Suprapubic skin (tissue), 4 donors: ENCODE measurements at regions not wholly inside any gene's neighbourhood (a gene's known extent, or its start where the extent isn't known, plus 50 kb on each side); places are given as distances from the start of the nearest gene placed in this dataset.

Experiments
- POLR2A ChIP-seq, 2 donors: fragments of 450-650 bp; IDR thresholded peaks; one replicate each; pipeline ENCODE4 v1.6.1; 2017; ENCODE audit warnings: antibody characterized with exemption in 2 of 2, mild to moderate bottlenecking in 2 of 2, moderate library complexity in 2 of 2
- POLR2AphosphoS5 ChIP-seq, 3 donors: sonication (generic); formaldehyde crosslinking; IDR thresholded peaks; one replicate each; pipeline ENCODE4 v1.6.1; 2017; ENCODE audit warnings: antibody characterized with exemption in 3 of 3
- TF ChIP-seq, protein P1 (sequence below), 2 donors: fragments of 200-600 bp in 1 of 2; fragments of 450-650 bp in 1 of 2; sonication (generic) in 1 of 2; IDR thresholded peaks; one replicate each; pipeline ENCODE4 v1.5.1; 2016 to 2019; ENCODE audit warnings: antibody characterized with exemption in 2 of 2, mild to moderate bottlenecking in 1 of 2, moderate library complexity in 1 of 2

DNA sequence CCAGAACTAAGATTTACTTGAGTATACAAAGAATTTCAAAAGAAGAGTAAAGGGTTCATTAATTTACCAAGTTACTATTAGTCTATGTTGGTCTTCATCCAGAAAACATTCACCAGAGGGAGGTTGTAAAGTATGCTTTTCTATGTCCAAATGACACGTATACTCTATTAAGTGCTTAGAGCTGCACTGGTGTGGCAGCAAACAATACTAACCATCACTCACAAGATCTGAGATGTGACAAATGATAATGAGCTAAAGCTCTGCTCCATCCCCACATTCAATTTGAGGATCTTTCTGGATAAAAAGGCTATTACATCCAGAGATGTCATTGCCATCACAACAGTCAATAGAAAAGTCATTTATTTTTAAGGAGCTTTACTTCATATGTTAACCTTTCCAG is 926.5 kb upstream of the KLHL29 start:
- TF ChIP-seq POLR2A (IDR thresholded peaks at IDR 0.05) (no peak), POLR2AphosphoS5 (IDR thresholded peaks at IDR 0.05) (no peak)
- TF ChIP-seq, protein P1, sequence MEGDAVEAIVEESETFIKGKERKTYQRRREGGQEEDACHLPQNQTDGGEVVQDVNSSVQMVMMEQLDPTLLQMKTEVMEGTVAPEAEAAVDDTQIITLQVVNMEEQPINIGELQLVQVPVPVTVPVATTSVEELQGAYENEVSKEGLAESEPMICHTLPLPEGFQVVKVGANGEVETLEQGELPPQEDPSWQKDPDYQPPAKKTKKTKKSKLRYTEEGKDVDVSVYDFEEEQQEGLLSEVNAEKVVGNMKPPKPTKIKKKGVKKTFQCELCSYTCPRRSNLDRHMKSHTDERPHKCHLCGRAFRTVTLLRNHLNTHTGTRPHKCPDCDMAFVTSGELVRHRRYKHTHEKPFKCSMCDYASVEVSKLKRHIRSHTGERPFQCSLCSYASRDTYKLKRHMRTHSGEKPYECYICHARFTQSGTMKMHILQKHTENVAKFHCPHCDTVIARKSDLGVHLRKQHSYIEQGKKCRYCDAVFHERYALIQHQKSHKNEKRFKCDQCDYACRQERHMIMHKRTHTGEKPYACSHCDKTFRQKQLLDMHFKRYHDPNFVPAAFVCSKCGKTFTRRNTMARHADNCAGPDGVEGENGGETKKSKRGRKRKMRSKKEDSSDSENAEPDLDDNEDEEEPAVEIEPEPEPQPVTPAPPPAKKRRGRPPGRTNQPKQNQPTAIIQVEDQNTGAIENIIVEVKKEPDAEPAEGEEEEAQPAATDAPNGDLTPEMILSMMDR (IDR thresholded peaks at IDR 0.05): no peak
